ENCODE measurements at regions not wholly inside any gene's neighbourhood (a gene's known extent, or its start where the extent isn't known, plus 50 kb on each side); places are given as distances from the start of the nearest gene placed in this dataset.

GRCh38 chr1:235009561-235010306 lies 118.9 kb downstream of the TOMM20 start:
- DNase-seq, result no peak

- DNase-seq, result no peak
Observed at GRCh38 chr1:235009074-235009473, 119.6 kb downstream of the TOMM20 start.

DNA sequence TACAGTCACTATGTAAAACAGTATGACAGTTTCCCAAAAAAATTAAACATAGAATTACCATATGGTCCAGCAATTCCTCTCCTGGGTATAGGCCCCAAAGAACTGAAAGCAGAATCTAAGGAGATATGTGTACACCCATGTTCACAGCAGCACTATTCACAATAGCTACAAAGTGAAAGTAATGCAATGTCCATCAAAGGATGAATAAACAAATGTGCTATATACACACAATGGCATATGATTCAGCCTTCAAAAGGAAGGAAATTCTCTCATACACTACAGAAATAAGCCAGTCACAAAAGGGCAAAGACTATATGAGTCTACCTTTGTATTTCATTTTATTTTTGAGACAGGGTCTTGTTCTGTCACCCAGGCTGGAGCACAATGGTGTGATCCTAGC lies 120.4 kb downstream of the TOMM20 start:
- DNase-seq, result no peak

GRCh38 chr1:235006816-235007215 lies 121.8 kb downstream of the TOMM20 start:
- DNase-seq, result no peak

DNA sequence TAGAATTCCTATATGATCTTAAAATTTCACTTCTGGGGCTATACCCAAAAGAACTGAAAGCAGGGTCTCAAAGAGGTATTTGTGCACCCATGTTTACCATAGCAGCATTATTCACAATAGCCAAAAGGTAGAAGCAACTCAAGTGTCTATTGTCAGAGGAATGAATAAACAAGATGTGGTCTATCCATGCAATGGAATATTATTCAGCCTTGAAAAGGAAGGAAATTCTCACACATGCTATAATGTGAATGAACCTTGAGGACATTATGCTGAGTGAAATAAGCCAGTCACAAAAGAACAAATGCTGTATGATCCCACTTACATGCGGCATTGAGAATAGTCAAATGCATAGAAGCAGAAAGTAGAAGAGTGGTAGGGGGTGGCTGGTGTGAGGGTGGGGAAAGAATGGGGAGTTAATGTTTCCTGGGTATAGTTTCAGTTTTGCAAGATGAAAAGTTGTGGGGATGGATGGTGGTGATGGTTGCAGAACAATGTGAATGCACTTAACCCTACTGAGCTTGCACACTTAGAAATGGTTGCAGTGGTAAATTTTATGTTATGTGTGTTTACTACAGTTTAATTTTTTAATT lies 122.4 kb downstream of the TOMM20 start:
- DNase-seq, result no peak

DNA sequence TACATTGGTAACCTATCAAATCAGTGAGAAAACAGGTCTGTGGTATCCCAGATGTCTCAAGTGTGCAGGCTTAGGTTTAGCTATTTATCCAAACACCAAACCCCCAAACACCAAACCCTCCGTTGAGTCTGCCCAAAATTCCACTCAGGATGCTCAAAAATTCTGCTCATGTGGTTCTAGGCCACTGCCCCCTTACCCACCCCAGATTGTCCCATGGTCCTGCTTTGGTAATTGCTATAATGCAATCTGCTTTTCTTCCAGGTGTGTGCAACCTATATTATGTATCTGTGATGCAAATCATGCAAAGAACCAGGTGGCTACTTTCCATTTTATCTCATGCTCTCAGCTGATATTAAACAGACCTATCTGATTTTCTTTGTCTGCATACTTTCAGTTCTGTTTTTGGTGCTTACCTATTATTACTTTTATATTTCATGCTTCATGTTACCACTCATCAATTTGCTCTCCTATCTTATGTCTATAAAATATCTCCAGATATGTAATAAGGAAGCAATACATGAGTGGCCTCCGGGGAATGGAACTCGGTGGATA lies 123.7 kb downstream of the TOMM20 start:
- no peak for DNase-seq

DNA sequence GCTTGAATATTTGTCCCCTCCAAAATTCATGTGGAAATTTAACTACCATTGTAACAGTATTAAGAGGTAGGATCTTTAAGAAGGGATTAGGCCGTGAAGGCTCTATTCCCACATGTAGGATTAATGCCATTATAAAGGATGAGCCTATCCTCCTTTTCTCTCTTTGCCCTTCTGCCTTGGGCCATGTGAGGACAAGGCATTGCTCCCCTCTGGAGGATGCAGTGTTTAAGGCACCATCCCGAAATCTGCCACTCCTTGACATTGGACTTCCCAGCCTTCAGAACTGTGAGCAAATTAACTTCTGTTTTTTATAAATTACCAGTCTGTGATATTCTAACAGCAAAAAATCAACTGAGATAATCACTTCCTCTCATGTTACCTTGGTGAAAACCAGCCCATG lies 124.4 kb downstream of the TOMM20 start:
- DNase-seq, result no peak

DNA sequence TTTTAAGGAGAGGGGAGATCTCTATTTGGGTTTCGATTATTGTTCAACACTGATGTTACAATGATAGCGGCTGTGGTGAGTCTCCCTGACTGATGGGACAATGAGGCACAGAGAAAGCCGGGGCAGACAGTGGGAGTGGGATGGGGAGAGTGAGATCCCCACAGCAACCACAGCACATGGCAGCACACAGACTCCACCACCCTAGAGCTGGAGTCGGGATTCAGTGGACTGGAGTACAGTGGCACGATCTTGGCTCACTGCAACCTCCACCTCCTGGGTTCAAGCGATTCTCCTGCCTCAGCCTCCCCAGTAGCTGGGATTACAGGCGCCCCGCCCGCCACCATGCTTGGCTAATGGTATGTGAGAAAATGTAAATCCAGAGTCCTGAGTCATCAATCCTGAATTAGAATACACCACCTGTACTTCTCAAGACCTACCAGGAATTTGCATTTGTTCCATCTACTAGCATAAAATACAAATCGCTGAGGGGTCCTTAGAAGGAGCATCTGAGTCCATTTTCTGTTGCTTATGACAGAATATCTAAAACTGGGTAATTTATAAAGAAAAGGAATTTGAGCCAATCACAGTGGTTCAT lies 125.8 kb downstream of the TOMM20 start:
- no peak for DNase-seq

DNA sequence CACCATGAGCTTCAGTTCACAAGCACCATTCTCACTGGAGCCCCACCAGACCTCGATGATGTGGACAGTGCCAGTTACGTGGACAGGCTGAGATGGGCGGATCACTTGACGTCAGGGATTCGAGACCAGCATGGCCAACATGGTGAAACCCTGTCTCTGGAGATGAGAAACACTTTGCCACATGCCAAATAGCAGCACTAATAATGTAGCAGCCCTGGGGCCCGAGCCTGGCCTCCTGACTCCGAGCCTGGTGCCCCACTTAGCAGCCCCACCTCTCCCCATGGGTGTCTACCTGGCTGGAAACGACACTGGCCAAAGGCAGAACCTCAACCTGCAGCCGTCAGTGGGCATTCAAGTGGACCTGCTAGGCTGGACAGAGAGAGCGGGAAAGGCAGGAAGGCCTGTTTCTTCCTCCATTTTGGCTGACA lies 129.1 kb downstream of the TOMM20 start:
- no peak for DNase-seq

GRCh38 chr1:234997896-234998741 lies 130.5 kb downstream of the TOMM20 start:
- no peak for DNase-seq

- peak; percentile 100 for DNase-seq
Observed at GRCh38 chr1:234997201-234997895, 131.3 kb downstream of the TOMM20 start.

GRCh38 chr1:234996245-234996757 lies 132.3 kb downstream of the TOMM20 start:
- DNase-seq, result no peak

GRCh38 chr1:234994436-234995295 lies 134.0 kb downstream of the TOMM20 start:
- no peak for DNase-seq

DNA sequence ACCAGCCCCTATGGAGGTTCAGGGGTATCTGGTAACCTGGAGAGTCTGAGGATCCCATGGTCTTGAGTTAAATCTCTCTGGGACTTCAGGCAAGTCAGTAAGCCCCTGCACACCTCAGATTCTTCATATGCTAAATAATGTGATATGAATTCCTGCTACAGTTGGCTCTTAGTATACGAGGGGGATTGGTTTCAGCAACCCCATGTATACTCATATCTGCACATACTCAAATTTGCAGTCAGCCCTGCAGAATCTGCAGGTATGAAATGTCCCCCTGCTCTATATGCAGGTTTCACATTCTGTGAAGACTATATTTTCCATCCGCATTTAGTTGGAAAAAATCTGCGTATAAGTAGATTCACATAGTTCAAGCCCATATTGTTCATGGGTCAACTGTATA lies 136.6 kb downstream of the TOMM20 start:
- no peak for DNase-seq

GRCh38 chr1:234990874-234991801 lies 137.5 kb downstream of the TOMM20 start:
- DNase-seq, result no peak

DNA sequence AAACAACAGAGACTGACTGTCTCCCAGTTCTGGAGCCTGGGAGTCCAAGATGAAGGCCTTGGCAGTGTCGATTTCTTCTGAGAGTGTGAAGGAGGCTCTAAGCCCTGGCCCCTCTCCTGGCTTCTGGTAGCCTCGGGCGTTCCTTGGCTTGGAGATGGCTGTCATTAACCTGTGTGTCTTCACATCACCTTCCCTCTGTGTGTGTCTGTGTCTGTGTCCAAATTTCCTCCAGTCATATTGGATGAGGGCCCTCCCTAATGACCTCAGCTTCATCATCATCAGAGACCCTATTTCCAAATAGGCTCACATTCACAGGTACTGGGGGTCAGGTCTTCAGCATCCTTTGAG lies 138.3 kb downstream of the TOMM20 start:
- DNase-seq, result no peak

- no peak for DNase-seq
Observed at GRCh38 chr1:234989479-234990327, 138.9 kb downstream of the TOMM20 start.

- DNase-seq, result peak; percentile 23
Observed at GRCh38 chr1:234989019-234989418, 139.6 kb downstream of the TOMM20 start.

GRCh38 chr1:234988536-234988935 lies 140.1 kb downstream of the TOMM20 start:
- no peak for DNase-seq

Measured in EL (cell line).